Keratinocyte (primary cell): ENCODE measurements at regions not wholly inside any gene's neighbourhood (a gene's known extent, or its start where the extent isn't known, plus 50 kb on each side); places are given as distances from the start of the nearest gene placed in this dataset.
"Not testable (repeated sequence)": the region's sequence is repeated elsewhere in the genome, so short reads cannot be mapped to it uniquely, and the experiment has no call there.

Experiments used
- DNase-seq: peaks from one replicate; pipeline ENCODE4 v3.0.0-alpha.2; 2011; ENCODE audit warnings: low read depth, missing footprints, low spot score
- FAIRE-seq: peaks from 2 replicates; lab custom pipeline; 2011; peaks lifted over from hg19 to GRCh38; lab: Jason Lieb, UNC
- H2AFZ ChIP-seq: 2 replicates; pipeline ENCODE4 v1.6.0; 2012; ENCODE audit warnings: low read length, control low read depth, inconsistent platforms; ENCODE audit not compliant: control insufficient read depth
- H3K27ac ChIP-seq: 2 replicates; pipeline ENCODE4 v1.5.1; 2011; ENCODE audit warnings: low read length; ENCODE audit not compliant: control insufficient read depth, insufficient read depth
- H3K27me3 ChIP-seq: 3 replicates; pipeline ENCODE4 v1.6.0; 2011; ENCODE audit warnings: low read length; ENCODE audit not compliant: control insufficient read depth, insufficient read depth; ENCODE audit errors: extremely low read depth
- H3K36me3 ChIP-seq, 2 experiments: 2 replicates in 1 of 2; 3 replicates in 1 of 2; pipeline ENCODE4 v1.5.1; 2011; ENCODE audit warnings: low read length in 2 of 2, mild to moderate bottlenecking in 1 of 2; ENCODE audit not compliant: control insufficient read depth in 2 of 2, insufficient read depth in 2 of 2; ENCODE audit errors: extremely low read depth in 1 of 2
- H3K4me1 ChIP-seq: 3 replicates; pipeline ENCODE4 v1.5.1; 2011; ENCODE audit warnings: low read length; ENCODE audit not compliant: control insufficient read depth, insufficient read depth; ENCODE audit errors: extremely low read depth
- H3K4me2 ChIP-seq: 3 replicates; pipeline ENCODE4 v1.6.0; 2011; ENCODE audit warnings: low read depth, low read length; ENCODE audit not compliant: control insufficient read depth, insufficient read depth; ENCODE audit errors: extremely low read depth
- H3K4me3 ChIP-seq, 3 experiments: fragments of 200-600 bp in 1 of 3; sonication (generic) in 1 of 3; 2 replicates in 2 of 3; 3 replicates in 1 of 3; pipeline ENCODE4 v1.5.1; 2011 to 2016; ENCODE audit warnings: low read length in 3 of 3, mild to moderate bottlenecking in 3 of 3, control low read depth in 2 of 3, inconsistent platforms in 1 of 3, low read depth in 1 of 3, mixed read lengths in 1 of 3, mixed run types in 1 of 3, moderate library complexity in 1 of 3; ENCODE audit not compliant: control insufficient read depth in 2 of 3, insufficient read depth in 2 of 3; ENCODE audit errors: extremely low read depth in 1 of 3
- H3K79me2 ChIP-seq: 2 replicates; pipeline ENCODE4 v1.6.0; 2012; ENCODE audit warnings: low read length; ENCODE audit not compliant: control insufficient read depth, insufficient read depth
- H3K9ac ChIP-seq: 3 replicates; pipeline ENCODE4 v1.6.0; 2011; ENCODE audit warnings: low read length; ENCODE audit not compliant: control insufficient read depth, insufficient read depth; ENCODE audit errors: extremely low read depth
- H3K9me1 ChIP-seq: 3 replicates; pipeline ENCODE4 v1.6.0; 2011; ENCODE audit warnings: low read length; ENCODE audit not compliant: control insufficient read depth, insufficient read depth; ENCODE audit errors: extremely low read depth
- H3K9me3 ChIP-seq: 2 replicates; pipeline ENCODE4 v1.5.1; 2012; ENCODE audit warnings: low read depth, low read length; ENCODE audit not compliant: control insufficient read depth
- H4K20me1 ChIP-seq: 3 replicates; pipeline ENCODE4 v1.6.0; 2011; ENCODE audit warnings: low read length; ENCODE audit not compliant: control insufficient read depth, insufficient read depth; ENCODE audit errors: extremely low read depth
- dilution Hi-C: fragments of 300-500 bp; cut with MboI; formaldehyde crosslinking; loops from one replicate; pipeline ENCODE4 v1.7.0; 2020; ENCODE audit warnings: low sequenced_read_pairs; ENCODE audit not compliant: extremely low pct_ligation_motif_present

GRCh38 chr7:32788174-32788573 is 103.4 kb downstream of the KBTBD2 start:
- H3K27me3 ChIP-seq, H3K9ac ChIP-seq, H3K79me2 ChIP-seq, H3K36me3 ChIP-seq, H3K4me3 ChIP-seq, H3K4me1 ChIP-seq, FAIRE-seq, H2AFZ ChIP-seq, H4K20me1 ChIP-seq, H3K9me3 ChIP-seq, H3K27ac ChIP-seq, dilution Hi-C loops, DNase-seq, H3K9me1 ChIP-seq, H3K4me2 ChIP-seq: not testable (repeated sequence)

- H3K27ac ChIP-seq, H3K36me3 ChIP-seq, H3K4me3 ChIP-seq, H3K79me2 ChIP-seq, H3K4me1 ChIP-seq, FAIRE-seq, H2AFZ ChIP-seq, DNase-seq, H3K27me3 ChIP-seq, H3K9me1 ChIP-seq, H3K4me2 ChIP-seq, H3K9ac ChIP-seq, H4K20me1 ChIP-seq, H3K9me3 ChIP-seq, dilution Hi-C loops: not testable (repeated sequence)
Observed at GRCh38 chr7:32785365-32785944, 106.1 kb downstream of the KBTBD2 start.

- dilution Hi-C loops = not testable (repeated sequence)
Observed at GRCh38 chr7:32779895-32780294, 111.7 kb downstream of the KBTBD2 start.

More at GRCh38 chr7:32779895-32780294, 111.7 kb downstream of the KBTBD2 start:
- not testable (repeated sequence) for DNase-seq, H2AFZ ChIP-seq, H3K4me3 ChIP-seq, H3K4me2 ChIP-seq, H3K4me1 ChIP-seq, H4K20me1 ChIP-seq, H3K79me2 ChIP-seq, H3K27me3 ChIP-seq, H3K9ac ChIP-seq, H3K9me3 ChIP-seq, H3K9me1 ChIP-seq, H3K27ac ChIP-seq, H3K36me3 ChIP-seq
- peak; percentile 61 for FAIRE-seq
